ENCODE measurements at regions not wholly inside any gene's neighbourhood (a gene's known extent, or its start where the extent isn't known, plus 50 kb on each side); places are given as distances from the start of the nearest gene placed in this dataset.

DNA sequence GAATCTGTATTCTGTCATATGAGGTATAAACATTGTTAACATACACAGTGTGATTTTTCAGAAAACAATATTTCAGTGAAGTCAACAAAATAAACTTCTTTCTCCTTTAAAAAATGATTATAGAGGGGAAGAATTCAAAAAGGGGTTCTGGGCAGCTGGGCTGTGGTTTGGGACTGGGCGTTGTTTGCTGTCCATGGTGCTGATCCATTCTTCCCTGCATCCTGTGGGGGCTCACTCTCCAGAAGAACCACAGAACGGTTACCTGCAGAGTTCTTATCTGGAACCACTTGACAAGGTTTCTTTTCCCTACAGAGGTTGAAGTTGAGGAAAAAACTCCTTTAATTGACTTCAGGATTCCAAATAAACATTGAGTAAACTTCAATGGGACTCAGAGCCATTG lies 1091.0 kb downstream of the CDH8 start:
- TF ChIP-seq, protein P1, sequence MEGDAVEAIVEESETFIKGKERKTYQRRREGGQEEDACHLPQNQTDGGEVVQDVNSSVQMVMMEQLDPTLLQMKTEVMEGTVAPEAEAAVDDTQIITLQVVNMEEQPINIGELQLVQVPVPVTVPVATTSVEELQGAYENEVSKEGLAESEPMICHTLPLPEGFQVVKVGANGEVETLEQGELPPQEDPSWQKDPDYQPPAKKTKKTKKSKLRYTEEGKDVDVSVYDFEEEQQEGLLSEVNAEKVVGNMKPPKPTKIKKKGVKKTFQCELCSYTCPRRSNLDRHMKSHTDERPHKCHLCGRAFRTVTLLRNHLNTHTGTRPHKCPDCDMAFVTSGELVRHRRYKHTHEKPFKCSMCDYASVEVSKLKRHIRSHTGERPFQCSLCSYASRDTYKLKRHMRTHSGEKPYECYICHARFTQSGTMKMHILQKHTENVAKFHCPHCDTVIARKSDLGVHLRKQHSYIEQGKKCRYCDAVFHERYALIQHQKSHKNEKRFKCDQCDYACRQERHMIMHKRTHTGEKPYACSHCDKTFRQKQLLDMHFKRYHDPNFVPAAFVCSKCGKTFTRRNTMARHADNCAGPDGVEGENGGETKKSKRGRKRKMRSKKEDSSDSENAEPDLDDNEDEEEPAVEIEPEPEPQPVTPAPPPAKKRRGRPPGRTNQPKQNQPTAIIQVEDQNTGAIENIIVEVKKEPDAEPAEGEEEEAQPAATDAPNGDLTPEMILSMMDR (IDR thresholded peaks at IDR 0.05): no peak
- TF ChIP-seq POLR2A (IDR thresholded peaks at IDR 0.05): no peak
